ENCODE measurements at regions not wholly inside any gene's neighbourhood (a gene's known extent, or its start where the extent isn't known, plus 50 kb on each side); places are given as distances from the start of the nearest gene placed in this dataset.

DNA sequence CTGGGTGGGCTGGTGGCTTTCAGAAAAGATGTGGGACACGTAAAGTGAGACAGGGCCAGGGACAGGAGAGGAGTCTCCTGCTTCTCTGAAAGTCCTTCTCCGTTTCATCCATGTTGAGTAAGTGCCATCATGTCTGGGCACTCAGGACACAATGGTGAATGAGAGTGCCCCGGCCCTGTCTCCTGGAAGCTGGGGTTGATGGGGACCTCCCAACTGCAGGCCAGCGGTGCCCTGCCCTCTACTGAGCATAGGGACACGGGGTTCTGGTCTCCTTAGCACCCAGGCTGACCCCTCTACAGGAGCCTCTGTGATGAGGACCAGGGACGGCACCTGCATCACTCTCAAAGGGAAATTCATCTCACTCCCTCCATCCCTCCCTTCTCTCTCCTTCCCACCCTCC is 772.3 kb downstream of the BRD1 start:
- in situ Hi-C loops (cut with MboI; ENCODE audit: low sequenced_read_pairs) = no loop called here

More for the DNA sequence above, 772.3 kb downstream of the BRD1 start:
- no peak overlapping the region for H2BK20ac ChIP-seq (ENCODE audit: low read depth, low read length)
- no peaks in the 10 kb centered on the region for H3K9me1 ChIP-seq (ENCODE audit: insufficient read depth, low read length)
- peaks cover 42% of the 10 kb centered on the region for H3K9me3 ChIP-seq (ENCODE audit: control insufficient read depth, insufficient read depth, low read length)
- intact Hi-C loops (cut with micrococcal nuclease) = no loop called here
- ChIA-PET CTCF (no interaction called here), POLR2A (ENCODE audit: unreplicated experiment) (no interaction called here)
- no peak overlapping the region for H2BK15ac ChIP-seq (ENCODE audit: low read depth, low read length)
- TF ChIP-seq SMC3 (IDR thresholded peaks at IDR 0.05; ENCODE audit: low read depth, low read length) (no peak), RFX5 (IDR thresholded peaks at IDR 0.05; ENCODE audit: low read depth, low read length) (no peak), MAFK (IDR thresholded peaks at IDR 0.05; ENCODE audit: low read depth, low read length) (no peak), NFE2L2 (IDR thresholded peaks at IDR 0.05; ENCODE audit: low read depth, low read length) (no peak), CHD1 (IDR thresholded peaks at IDR 0.05; ENCODE audit: low read depth, low read length) (no peak), BHLHE40 (IDR thresholded peaks at IDR 0.05; ENCODE audit: low read depth, low read length) (no peak), POLR2A (IDR thresholded peaks at IDR 0.05; ENCODE audit: low read depth, low read length) (no peak), RCOR1 (IDR thresholded peaks at IDR 0.05; ENCODE audit: insufficient replicate concordance, low read length) (no peak)
- TF ChIP-seq, protein P1, sequence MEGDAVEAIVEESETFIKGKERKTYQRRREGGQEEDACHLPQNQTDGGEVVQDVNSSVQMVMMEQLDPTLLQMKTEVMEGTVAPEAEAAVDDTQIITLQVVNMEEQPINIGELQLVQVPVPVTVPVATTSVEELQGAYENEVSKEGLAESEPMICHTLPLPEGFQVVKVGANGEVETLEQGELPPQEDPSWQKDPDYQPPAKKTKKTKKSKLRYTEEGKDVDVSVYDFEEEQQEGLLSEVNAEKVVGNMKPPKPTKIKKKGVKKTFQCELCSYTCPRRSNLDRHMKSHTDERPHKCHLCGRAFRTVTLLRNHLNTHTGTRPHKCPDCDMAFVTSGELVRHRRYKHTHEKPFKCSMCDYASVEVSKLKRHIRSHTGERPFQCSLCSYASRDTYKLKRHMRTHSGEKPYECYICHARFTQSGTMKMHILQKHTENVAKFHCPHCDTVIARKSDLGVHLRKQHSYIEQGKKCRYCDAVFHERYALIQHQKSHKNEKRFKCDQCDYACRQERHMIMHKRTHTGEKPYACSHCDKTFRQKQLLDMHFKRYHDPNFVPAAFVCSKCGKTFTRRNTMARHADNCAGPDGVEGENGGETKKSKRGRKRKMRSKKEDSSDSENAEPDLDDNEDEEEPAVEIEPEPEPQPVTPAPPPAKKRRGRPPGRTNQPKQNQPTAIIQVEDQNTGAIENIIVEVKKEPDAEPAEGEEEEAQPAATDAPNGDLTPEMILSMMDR (conservative IDR thresholded peaks at IDR 0.05; ENCODE audit: low read depth, low read length) = no peak
- H3K23ac ChIP-seq (ENCODE audit: low read depth, low read length) = no peak overlapping the region
- H3K4ac ChIP-seq (ENCODE audit: low read depth, low read length) = no peak overlapping the region
- no peak overlapping the region for H4K8ac ChIP-seq (ENCODE audit: low read depth in 2 of 2, low read length in 2 of 2)
- no peaks in the 10 kb centered on the region for H3K36me3 ChIP-seq (ENCODE audit: control insufficient read depth, insufficient read depth, low read length)
- WGBS, 2 experiments (ENCODE audit: extremely low coverage in 2 of 2, insufficient read length in 1 of 2) = 65% methylated on average over 2 of the region's 6 CpGs; no CpG with 5 or more reads in 1 of the 2 experiments
- no peak overlapping the region for H2AFZ ChIP-seq (replicated peaks; ENCODE audit: low read length, poor library complexity)
- H3K27me3 ChIP-seq (ENCODE audit: control insufficient read depth, insufficient read depth, low read length) = no peaks in the 10 kb centered on the region
- dilution Hi-C loops (cut with HindIII; ENCODE audit: low sequenced_read_pairs, unreplicated experiment) = no loop called here
- no peak overlapping the region for H3K27ac ChIP-seq (ENCODE audit: insufficient read depth, low read length)
- no TSS peak for BruUV-seq (replicated peaks)
- no peaks in the 10 kb centered on the region for H3K4me1 ChIP-seq (ENCODE audit: control insufficient read depth, insufficient read depth, low read length)
- no peaks in the 10 kb centered on the region for H4K20me1 ChIP-seq (ENCODE audit: insufficient read depth, low read length)
- H2BK120ac ChIP-seq (ENCODE audit: low read depth, low read length) = no peak overlapping the region
- H4K5ac ChIP-seq (ENCODE audit: low read depth, low read length) = no peak overlapping the region
- no peak overlapping the region for H3K18ac ChIP-seq (ENCODE audit: low read depth, low read length)
- no peak overlapping the region for H2BK5ac ChIP-seq (ENCODE audit: low read depth, low read length, poor library complexity, severe bottlenecking)
- H3K56ac ChIP-seq (ENCODE audit: extremely low read depth, insufficient read depth, low read length) = no peak overlapping the region
- H3K9ac ChIP-seq (ENCODE audit: low read depth, low read length) = no peak overlapping the region
- H3K4me2 ChIP-seq (ENCODE audit: low read depth, low read length) = no peak overlapping the region
- no peak overlapping the region for H2AK9ac ChIP-seq (replicated peaks; ENCODE audit: low read depth, low read length, poor library complexity)
- no peak overlapping the region for H3K14ac ChIP-seq (replicated peaks; ENCODE audit: low read depth, low read length)
- ATAC-seq (ENCODE audit: low read depth) = no peak
- H2AK5ac ChIP-seq (ENCODE audit: low read depth, low read length) = no peak overlapping the region
- DNase-seq = no peak
- no peak overlapping the region for H4K91ac ChIP-seq (ENCODE audit: insufficient read depth, low read depth, low read length)
- H3K79me1 ChIP-seq (ENCODE audit: low read depth in 1 of 2, low read length in 2 of 2) = no peaks in the 10 kb centered on the region
- H3K4me3 ChIP-seq (ENCODE audit: insufficient read depth, low read depth, low read length) = no peak overlapping the region

Data from IMR-90 (cell line).